ENCODE measurements at regions not wholly inside any gene's neighbourhood (a gene's known extent, or its start where the extent isn't known, plus 50 kb on each side); places are given as distances from the start of the nearest gene placed in this dataset.
A peak's percentile ranks its signal among the peaks of the same experiment; 100 is the strongest.

DNA sequence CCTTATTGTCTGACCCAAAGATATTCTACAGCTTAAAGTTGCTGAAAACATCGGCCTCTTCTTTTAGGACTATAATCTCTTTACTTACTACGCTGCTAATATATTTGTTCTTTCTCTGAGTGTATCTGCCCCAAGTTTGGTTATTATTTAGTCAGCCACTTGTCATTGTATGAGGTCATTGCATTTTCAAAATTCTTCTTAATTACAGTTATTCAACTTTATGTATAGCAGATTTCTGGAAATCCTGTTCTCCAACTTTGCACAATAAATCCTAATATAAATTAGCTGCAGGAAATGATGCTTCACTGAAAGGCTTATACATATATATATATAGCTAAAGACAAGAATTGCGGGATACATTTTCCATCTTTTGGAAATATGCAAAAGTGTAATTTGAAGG lies 88.5 kb upstream of the HIVEP1 start:
- no peak for DNase-seq

DNA sequence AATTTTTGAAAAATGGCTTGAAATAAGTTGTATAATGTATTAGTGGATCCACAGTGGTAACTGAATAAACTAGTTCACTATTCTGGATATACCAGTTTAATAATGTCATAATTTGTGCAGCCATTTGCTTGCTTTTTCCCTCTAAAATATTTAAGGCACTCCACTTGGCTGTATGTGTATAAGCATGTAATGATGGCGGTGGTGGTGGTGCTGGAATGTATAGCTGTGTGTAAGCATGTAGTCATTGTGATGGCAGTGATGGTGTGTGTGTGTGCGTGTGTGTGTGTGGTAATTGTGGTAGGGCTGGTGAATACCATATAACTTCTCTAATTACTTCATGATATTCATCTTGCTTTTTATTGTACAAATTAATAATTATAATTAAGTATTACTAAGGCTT lies 89.2 kb upstream of the HIVEP1 start:
- DNase-seq = no peak

DNA sequence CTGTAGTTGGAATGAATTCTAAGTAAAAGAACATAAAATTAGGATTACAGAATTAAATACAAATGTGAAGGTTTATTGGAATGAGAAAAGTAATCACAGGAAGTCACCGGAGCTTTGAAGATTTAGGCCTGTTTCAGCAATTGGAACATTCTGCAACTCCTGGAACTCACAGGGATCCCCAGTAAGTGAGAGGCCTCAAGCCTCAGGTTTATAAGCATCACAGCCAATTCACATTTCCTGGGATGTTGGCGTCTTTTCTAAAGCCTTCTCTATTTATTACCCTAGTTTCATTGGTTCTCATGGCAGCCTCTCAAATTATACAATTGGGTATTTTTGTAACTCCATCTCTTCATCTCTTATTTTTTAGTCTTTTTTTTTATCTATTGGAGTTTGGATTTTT lies 90.4 kb upstream of the HIVEP1 start:
- no peak for DNase-seq

DNA sequence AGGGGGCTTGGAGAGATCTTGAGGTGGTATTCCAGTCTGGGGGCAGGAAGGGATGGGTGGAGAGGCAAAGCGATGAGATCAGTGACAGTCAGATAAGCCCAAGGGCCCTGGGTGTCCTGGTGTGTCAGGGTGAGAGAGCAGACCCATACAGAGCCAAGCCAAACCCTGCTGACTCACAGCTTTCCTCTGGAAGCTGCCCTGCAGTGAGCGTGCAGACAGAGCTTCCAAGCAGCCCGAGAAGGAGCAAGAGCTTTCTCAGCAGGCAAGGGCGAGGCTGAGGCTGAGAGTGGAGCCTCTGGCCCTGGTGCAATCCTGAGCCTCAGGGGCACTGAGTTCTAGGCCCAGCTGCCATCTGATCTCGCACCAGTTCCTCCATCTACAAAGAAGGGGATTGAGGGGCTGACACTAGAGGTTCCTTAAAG lies 91.1 kb upstream of the HIVEP1 start:
- no peak for DNase-seq

DNA sequence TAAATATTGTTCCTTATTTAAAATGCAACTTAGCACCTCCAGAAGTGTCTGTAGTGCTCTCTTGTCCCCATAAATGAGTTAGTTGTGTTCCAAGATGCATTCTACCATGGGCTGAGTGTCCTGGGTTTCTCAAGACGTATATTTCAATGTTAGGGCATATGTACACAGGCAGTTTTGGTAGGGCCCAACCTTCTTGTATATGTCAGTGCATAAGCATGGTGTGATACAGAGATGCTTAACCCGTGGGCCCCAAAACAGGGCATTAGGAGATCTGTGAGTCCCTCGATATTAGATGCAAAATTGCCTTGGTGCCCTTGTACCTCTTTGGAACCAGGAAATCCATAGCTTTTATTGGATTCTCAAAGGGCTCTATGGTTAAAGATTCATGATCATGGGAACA lies 91.5 kb upstream of the HIVEP1 start:
- no peak for DNase-seq

DNA sequence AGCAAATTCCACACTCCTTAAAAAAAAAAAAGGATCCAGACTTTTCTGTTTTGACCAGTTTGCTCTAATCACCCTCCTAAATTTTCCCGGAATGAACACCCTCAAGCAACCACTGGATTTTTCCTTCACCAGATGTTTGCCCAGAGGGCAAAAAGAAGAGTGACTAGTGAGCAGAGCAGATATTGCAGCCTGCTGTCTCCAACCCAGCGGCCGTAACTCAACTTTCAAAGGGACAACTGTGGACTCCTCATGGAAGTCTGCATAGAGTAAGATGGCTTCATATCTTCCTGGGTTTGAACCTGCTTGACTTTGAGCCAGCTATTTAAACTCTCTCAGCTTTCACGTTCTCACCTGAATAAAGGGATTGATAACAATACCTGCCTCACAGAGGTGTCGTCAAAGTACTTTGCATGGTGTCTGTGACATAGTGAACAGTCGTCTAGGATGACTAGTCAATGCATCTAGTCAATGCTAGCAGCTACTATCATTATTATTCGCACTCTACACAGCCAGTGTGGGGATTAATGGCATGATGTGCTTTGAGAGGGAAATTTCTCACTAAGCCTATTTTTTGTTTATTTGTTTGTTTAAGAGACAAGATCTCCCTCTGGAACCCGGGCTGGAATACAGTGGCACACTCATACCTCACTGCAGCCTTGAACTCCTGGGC lies 92.2 kb upstream of the HIVEP1 start:
- no peak for DNase-seq

DNA sequence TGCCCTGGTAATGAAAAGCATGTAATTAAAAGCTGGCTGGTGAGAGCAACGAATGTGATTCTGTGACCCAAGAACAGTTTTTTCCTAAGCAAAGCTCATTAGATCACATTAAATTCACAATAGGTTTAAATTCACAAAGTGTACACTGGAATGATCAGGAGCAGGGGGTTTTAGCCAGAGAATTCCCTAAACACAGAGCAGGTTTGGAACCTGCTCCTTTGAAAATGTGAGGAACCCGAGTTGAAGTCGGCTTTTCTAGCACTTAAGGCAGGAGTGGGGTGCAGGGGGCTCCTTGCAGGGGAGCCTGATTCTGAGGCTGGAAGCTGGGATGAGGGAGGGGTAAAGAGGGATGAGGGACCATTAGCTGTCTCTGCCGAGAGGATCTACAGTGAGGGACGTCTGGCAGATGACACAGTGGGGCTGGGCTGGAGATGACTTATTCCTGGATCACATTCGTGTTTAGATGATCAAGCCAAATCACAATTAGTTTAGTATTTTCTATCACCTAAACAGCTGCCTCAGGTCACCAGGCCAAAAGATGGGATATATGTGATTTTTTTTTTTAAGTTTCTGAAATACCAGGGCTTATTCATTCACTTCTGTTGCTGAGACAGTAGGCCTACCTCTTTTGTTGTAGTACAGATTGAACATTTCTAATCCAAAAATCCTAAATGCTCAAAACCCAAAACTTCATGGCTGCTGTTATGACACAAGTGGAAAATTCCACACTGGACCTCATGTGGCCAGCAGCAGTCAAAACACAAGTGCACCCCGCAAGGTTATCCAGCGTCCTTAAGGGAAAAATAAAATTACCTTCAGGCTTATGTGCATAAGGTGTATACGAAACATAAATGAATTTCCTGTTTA lies 93.1 kb upstream of the HIVEP1 start:
- DNase-seq = no peak

DNA sequence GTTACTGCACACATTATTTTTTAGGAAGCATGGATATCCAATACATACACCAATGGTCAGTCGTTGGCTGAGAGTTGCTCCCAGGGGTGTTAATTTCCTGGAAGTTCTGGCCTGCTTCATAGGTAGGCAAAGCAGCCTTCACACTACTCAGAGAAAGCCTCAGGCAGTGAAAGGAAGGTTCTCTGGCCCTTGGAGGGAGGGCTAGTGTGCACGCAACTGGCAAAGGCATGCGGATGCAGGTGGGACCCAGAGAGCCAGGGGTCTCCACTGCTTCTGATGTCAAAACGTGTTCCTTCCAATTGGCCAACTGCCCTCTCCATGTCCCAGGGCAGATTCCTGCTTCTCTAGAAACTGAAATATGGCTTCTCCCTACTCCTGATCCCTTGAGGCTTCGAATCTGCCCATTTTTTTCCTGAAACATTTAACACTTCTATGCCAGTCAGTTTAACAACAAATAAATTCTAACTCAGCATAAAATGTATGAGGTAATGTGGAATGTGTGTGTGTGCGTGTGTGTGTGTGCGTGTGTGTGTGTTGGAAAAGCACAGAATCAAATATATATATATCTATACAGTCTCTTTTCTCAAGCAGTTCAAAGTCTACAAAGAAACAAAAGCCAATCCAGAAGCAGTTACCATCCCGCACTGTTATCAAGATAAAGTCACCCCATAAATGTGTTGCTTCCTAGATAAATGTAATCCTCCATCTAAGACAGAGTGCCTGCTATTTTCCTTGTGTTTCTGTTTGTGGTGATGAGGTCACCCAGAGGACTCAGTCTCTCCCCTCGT lies 94.0 kb upstream of the HIVEP1 start:
- DNase-seq = no peak

DNA sequence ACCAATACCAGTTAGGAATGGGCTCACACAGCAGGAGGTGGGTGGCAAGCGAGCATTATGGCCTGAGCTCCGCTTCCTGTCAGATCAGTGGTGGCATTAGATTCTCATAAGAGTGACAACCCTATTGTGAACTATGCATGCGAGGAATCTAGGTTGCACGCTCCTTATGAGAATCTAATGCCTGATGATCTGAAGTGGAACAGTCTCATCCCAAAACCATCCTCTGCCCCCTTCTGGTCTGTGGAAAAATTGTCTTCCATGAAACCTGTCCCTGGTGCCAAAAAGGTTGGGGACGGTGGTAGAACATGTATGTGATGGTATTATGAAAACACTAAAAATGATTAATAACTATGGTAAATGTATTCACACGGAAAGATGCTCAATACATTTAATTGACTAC lies 99.7 kb upstream of the HIVEP1 start:
- DNase-seq = no peak

DNA sequence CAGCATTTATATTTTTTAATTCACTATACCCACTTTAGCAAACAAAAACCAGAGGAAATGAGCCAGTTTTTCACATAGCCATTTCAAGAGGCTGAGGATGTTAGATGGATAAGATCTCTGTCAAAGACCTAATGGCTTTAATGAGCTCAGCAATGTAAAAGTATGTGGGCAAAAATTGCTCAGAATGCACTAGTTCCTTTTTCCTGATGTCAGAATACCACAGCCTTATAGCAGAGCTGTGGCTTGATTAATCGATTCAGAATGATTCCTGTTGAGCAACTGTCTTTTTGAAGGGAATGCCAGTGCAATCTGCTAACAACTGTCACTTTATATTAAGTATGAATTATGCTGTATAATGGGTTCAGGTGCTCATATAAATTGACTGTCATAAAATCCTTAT lies 100.6 kb upstream of the HIVEP1 start:
- DNase-seq = no peak

DNA sequence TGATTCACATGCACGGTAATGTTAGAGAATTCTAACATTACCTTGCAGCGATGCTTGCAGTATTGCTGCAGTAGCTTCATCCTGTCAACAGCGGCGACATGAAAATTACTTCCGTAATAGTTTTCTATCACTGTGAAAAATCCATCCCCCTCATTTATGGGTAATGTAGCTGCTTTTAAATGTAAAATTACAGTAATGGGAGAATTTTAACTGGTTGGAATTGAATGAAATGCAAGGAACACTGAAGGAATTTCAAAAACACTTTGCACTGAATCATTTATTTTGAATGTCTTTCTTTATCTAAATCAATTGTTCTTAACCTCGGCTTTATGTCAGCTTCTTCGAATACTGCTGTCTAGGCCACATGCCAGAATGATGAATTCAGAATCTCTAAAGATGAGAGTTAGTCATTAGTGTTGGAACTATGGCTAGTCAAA lies 102.4 kb upstream of the HIVEP1 start:
- no peak for DNase-seq

DNA sequence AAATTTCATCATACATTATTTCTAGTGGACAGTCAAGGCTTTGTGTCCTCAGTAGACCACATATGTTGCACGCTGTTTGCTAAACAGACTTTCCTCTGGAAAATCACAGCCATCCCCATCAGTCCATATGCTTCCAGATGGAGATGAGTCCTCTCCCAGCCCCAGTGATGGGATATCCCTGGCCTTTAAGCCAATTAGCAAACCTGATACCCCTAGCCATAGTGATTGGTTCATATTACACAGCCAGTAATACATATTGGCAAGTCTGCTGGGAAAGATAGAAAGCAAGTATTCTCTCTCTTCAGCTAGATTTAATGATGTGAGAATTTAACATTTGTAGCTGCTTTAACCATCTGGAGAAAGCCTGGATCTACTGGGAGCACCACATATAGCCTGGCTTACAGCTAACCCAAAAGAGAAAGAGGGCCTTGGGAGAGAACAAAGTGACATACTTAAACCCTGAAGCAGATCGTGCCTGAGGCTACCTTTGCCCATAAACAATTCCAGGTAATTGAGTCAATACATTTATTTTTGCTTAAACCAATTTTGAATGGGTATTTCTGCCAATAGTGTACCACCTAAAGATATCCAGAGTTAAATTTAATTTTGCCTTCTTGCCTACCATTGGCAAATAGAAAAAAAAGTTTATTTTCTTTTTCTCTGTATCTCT lies 103.5 kb upstream of the HIVEP1 start:
- DNase-seq = no peak

DNA sequence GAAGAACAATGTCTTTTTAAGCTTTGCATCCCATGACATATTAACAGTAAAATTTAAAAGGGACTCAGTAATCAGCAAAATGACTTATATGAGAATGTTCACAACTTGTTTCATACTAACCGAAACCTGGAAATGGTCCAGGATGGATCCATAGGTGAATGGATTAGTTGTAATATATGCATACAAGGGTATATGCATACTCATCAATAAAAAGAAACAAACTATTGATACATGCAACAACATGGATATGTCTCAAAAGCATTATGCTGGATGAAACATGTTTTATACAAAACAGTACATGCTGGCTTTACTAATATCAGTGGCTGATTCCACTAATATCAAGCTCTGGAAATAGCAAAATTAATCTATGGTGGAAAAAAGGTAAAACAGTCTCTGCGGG lies 108.5 kb upstream of the HIVEP1 start:
- no peak for DNase-seq

DNA sequence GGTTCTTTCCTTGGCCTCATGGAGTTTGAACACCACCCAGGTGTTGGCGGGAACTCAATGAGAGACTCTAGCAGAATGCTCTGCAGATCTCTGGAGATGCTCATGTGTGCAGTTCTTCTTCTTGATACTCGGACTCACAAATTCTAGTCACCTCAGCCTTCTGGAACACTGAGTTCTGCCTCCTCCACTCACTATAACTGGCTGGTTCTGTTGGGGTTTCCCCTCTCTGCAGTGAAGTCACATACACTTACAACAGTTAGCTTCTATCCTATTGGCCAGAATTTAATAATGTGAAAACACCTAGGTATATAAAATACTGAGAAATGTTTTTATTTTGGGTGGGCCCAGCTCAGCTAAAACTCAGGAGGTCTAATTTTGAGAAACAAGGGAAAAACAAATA lies 109.6 kb upstream of the HIVEP1 start:
- no peak for DNase-seq

DNA sequence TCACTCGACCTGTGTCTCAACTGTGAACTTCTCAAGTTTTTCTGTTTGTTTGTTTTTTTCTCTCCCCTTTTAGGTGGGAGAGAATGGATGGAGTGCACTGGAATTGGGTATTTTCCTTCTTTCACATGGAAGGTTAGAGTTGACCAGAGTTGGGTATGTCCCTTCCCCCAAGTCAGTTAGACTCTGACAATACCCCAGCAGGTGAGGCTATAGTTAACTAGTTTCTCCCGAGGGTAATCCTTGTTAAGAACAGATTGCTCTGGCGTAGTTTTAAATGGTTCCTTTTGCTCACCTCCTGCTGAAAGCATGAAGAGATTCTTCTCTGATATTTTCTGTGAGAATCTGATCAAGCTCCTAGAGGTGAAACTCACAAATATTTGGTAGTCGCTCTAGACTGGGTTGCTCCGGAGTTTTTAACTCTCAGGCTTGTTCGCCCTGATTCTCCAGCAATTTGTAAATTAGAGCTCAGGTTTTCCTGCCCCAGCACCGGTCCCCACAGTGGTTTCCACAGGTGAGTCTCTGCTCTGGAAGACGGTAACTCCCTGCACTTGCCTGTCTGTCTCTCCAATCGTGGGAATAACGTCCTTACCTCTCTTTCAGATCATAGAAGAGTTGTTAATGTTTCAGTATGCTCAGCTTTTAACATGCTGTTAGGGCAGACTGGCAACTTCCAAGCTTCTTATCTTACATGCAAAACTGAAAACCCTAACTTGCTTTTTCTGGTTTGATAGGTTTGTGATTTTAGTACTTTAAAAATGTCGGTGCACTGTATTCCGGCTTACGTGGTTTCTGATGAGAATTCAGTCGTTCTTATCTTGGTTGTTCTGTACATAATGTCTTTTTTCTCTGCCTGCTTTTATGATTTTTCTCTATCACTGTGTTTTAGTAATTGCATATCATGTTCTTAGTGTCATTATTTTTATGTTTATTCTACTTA lies 111.2 kb upstream of the HIVEP1 start:
- peak; percentile 17 for DNase-seq

DNA sequence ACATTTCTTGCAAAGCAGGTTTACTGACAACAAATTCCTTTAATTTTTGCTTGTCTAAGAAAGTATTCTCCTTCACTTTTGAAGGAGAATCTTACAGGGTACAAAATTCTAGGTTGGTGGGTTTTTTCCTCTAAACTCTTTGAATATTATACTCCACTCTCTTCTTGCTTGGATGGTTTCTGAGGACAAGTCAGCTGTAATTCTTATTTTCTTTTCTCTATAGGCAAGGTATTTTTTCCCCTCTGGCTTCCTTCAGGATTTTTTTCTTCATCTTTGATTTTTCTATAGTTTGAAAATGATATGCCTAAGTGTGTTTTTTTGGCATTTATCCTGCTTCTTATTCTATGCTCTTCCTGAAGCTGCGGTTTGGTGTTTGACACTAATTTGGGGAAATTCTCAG lies 112.5 kb upstream of the HIVEP1 start:
- DNase-seq = no peak

DNA sequence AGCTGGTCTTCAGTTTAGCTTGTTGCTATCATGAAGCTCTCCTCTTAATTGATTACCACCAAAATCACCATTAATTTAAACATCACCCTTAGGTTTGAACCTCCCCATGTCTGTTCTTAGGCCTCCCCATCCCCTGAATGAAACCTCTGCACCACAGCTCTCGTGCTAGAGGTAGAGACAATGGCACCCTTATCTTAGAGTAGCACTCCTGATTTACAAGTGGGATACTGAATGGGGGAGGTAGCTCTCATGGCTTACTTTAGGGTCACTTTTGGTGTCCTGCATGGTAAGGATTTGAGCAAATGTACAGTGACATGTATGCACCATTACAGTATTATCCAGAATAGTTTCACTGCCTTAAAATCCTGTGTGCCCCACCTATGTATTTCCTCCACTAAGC lies 115.6 kb upstream of the ADTRP start:
- no peak for DNase-seq

DNA sequence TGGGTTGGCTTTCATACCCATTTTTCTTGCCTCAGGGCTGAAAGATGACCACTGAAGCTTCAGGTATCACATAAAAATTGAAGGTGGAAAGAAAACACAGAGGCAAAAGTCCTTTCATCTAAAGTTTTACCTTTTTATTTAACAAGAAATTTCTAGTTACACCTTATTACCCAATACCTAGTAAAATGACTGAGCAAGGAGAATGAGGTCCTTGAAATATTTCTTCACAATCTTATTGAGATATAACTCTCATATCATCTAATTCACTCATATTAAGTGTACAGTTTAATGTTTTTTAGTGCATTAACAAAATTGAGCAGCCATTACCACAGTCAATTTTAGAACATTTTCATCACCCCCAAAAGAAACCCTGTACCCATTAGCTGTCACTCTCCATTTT lies 112.9 kb upstream of the ADTRP start:
- no peak for DNase-seq

DNA sequence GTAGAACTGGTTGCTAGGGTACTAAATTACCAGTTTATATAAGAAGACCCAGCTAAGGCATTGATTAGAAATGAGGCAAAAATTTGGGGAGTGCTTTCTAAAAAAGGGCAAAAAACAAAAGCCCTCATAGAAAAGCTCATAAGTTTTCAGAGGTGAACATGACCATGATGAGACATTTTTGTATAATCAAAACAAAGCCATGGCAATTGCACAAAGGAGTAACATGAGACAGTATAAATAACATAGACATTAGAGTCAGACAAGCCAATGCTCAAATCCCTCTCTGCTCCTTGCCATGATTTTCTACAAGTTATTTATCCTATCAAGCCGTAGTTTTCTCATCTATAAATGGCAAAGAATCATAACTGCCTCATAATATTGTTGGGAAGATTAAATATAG lies 112.2 kb upstream of the ADTRP start:
- DNase-seq = no peak

DNA sequence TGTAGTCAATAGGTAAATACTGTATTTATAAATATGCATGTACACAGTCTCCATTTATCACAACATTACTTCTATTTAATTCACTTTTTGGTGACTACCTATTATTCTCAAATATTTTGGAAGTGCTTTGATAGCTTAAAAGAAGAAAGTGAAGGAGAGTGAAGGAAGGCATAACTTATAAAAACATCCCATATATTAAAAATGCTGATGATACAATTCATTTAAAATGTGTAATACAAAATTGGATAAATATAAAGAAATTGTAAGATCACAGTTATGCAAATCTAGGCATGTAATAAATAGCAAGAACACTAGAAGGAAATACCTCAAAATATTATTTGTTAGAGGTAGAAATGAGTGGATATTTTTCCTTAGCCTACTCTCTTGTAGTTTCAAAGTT lies 111.6 kb upstream of the ADTRP start:
- no peak for DNase-seq

DNA sequence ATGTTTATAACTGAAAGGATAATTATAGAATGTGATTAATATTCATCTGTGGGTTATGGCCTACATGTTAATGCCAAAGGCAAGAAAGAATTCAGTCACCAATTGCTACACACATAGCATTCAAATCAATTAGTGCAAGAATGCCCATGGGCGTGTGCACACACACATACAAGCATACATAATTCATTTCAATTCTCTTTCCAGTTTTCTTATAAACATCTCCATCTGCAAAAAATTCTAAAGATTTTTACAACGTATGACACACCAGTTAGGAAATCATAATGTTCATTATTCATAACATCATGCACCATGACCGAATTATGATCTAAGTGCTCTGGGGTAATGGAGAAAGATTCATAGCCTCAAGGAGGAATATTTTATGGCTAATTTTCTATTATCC lies 111.0 kb upstream of the ADTRP start:
- no peak for DNase-seq

DNA sequence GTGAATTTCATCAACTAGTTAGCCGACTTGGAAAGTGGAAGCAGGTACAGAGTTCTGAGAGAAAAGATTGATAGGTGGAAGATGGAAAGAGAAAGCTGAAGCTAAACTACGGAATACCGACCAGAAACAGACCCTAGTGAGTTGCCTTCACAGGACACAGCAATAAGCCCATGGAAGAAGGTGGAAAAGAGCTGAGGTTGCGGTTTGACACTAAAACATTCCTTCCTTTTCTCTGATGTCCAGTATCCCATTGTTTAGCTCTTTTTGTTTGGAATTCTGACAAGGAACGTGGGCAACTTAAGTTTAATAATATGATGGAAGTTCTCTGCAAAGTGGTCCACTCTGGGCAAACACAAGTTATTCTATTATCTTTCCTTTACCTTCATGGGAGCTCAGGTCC lies 110.1 kb upstream of the ADTRP start:
- no peak for DNase-seq
